Cardiac muscle cell (in vitro differentiated cells and primary cell): ENCODE measurements at regions not wholly inside any gene's neighbourhood (a gene's known extent, or its start where the extent isn't known, plus 50 kb on each side); places are given as distances from the start of the nearest gene placed in this dataset.

Experiments
- DNase-seq, 2 donors: peaks; one replicate each; pipeline versions ENCODE4 v3.0.0 to v3.0.0-alpha.2; 2010 to 2017; ENCODE audit warnings: low read depth in 1 of 2, low spot score in 1 of 2
- H3K27ac ChIP-seq: fragments of 200-600 bp; sonication (generic); 2 replicates; pipeline ENCODE4 v1.5.1; 2016
- H3K27me3 ChIP-seq: fragments of 200-600 bp; sonication (generic); 2 replicates; pipeline ENCODE4 v1.6.0; 2016; ENCODE audit warnings: control low read depth
- H3K36me3 ChIP-seq: fragments of 200-600 bp; sonication (generic); 2 replicates; pipeline ENCODE4 v1.5.1; 2016; ENCODE audit warnings: control low read depth
- H3K4me1 ChIP-seq: fragments of 200-600 bp; sonication (generic); 2 replicates; pipeline ENCODE4 v1.8.1; 2017; ENCODE audit warnings: low read depth, mild to moderate bottlenecking, mixed run types
- H3K4me3 ChIP-seq: fragments of 200-600 bp; sonication (generic); 2 replicates; pipeline ENCODE4 v1.5.1; 2016; ENCODE audit warnings: mild to moderate bottlenecking
- H3K9me3 ChIP-seq: fragments of 200-600 bp; sonication (generic); 2 replicates; pipeline ENCODE4 v1.5.1; 2017; ENCODE audit warnings: low read depth, mild to moderate bottlenecking, control low read depth
- CTCF ChIP-seq: IDR thresholded peaks from 2 replicates; pipeline ENCODE4 v1.5.1; 2012; ENCODE audit warnings: low read depth, mild to moderate bottlenecking, low read length

- Histone ChIP-seq H3K9me3 (no peaks in the 10 kb centered on the region), H3K36me3 (no peaks in the 10 kb centered on the region), H3K4me3 (no peak overlapping the region), H3K27ac (peak overlapping the region; percentile 34), H3K4me1 (peaks cover 7% of the 10 kb centered on the region), H3K27me3 (no peaks in the 10 kb centered on the region)
- peak in 1 of 2 donors; percentile 6 for DNase-seq
- TF ChIP-seq CTCF: no peak
These were observed 95.2 kb upstream of the FSIP2 start for GRCh38 chr2:185643434-185643833.

GRCh38 chr2:185644828-185645227 is 93.8 kb upstream of the FSIP2 start:
- no peak overlapping the region for H3K4me3 ChIP-seq
- no peaks in the 10 kb centered on the region for H3K27me3 ChIP-seq
- H3K27ac ChIP-seq: no peak overlapping the region
- H3K9me3 ChIP-seq: no peaks in the 10 kb centered on the region
- H3K36me3 ChIP-seq: no peaks in the 10 kb centered on the region
- TF ChIP-seq CTCF: no peak
- peaks cover 7% of the 10 kb centered on the region for H3K4me1 ChIP-seq
- DNase-seq: no peak

GRCh38 chr2:185645529-185645928 is 93.1 kb upstream of the FSIP2 start:
- H3K4me1 ChIP-seq: peaks cover 7% of the 10 kb centered on the region
- no peaks in the 10 kb centered on the region for H3K36me3 ChIP-seq
- DNase-seq: no peak
- no peaks in the 10 kb centered on the region for H3K9me3 ChIP-seq
- no peaks in the 10 kb centered on the region for H3K27me3 ChIP-seq
- H3K27ac ChIP-seq: no peak overlapping the region
- H3K4me3 ChIP-seq: no peak overlapping the region
- no peak for TF ChIP-seq CTCF

- DNase-seq: no peak
- TF ChIP-seq CTCF: no peak
- Histone ChIP-seq H3K4me1 (no peaks in the 10 kb centered on the region), H3K36me3 (no peaks in the 10 kb centered on the region), H3K27me3 (no peaks in the 10 kb centered on the region), H3K9me3 (no peaks in the 10 kb centered on the region), H3K4me3 (no peak overlapping the region), H3K27ac (no peak overlapping the region)
These were observed 79.9 kb upstream of the FSIP2 start for GRCh38 chr2:185658750-185659149.

- no peak for DNase-seq
- TF ChIP-seq CTCF: no peak
- H3K9me3 ChIP-seq: no peaks in the 10 kb centered on the region
- no peak overlapping the region for H3K27ac ChIP-seq
- H3K4me1 ChIP-seq: no peaks in the 10 kb centered on the region
- no peak overlapping the region for H3K4me3 ChIP-seq
- no peaks in the 10 kb centered on the region for H3K27me3 ChIP-seq
- H3K36me3 ChIP-seq: no peaks in the 10 kb centered on the region
These were observed 74.8 kb upstream of the FSIP2 start for GRCh38 chr2:185663811-185664210.

GRCh38 chr2:185664384-185664783 is 74.2 kb upstream of the FSIP2 start:
- Histone ChIP-seq H3K36me3 (no peaks in the 10 kb centered on the region), H3K4me1 (no peaks in the 10 kb centered on the region), H3K27me3 (no peaks in the 10 kb centered on the region), H3K4me3 (no peak overlapping the region), H3K27ac (no peak overlapping the region), H3K9me3 (no peaks in the 10 kb centered on the region)
- DNase-seq: no peak
- no peak for TF ChIP-seq CTCF
